Lower leg skin (tissue), 3 donors: ENCODE measurements at regions not wholly inside any gene's neighbourhood (a gene's known extent, or its start where the extent isn't known, plus 50 kb on each side); places are given as distances from the start of the nearest gene placed in this dataset.

Source experiments
- CTCF ChIP-seq, 3 donors: fragments of 450-650 bp; IDR thresholded peaks; one replicate each; pipeline ENCODE4 v1.5.1; 2016; ENCODE audit warnings: antibody characterized with exemption in 3 of 3, mild to moderate bottlenecking in 3 of 3, moderate library complexity in 2 of 3
- POLR2A ChIP-seq, 2 donors: fragments of 450-650 bp; IDR thresholded peaks; one replicate each; pipeline ENCODE4 v1.6.1; 2016 to 2017; ENCODE audit warnings: antibody characterized with exemption in 2 of 2, mild to moderate bottlenecking in 1 of 2, moderate library complexity in 1 of 2

GRCh38 chr6:786946-787763 lies 94.2 kb upstream of the EXOC2 start:
- TF ChIP-seq POLR2A (IDR thresholded peaks at IDR 0.05) (no peak), CTCF (IDR thresholded peaks at IDR 0.05) (no peak)
